GM23338 (cell line): ENCODE measurements at regions not wholly inside any gene's neighbourhood (a gene's known extent, or its start where the extent isn't known, plus 50 kb on each side); places are given as distances from the start of the nearest gene placed in this dataset.

Experiments
- ATAC-seq: fragments of 200-7000 bp; cut with Tn5 transposase; 3 replicates; pipeline ENCODE4 v1.9.1; 2020
- DNase-seq: peaks from one replicate; pipeline ENCODE4 v3.0.0-alpha.2; 2015; ENCODE audit warnings: low spot score
- H2AFZ ChIP-seq: fragments of 200-600 bp; sonication (generic); 2 replicates; pipeline ENCODE4 v1.8.0; 2016; ENCODE audit warnings: antibody characterized with exemption, mild to moderate bottlenecking, moderate library complexity
- H3F3A ChIP-seq: fragments of 200-600 bp; sonication (generic); replicated peaks from 2 replicates; pipeline ENCODE4 v1.8.0; 2017; ENCODE audit warnings: antibody characterized with exemption, mixed run types, low read depth
- H3K27ac ChIP-seq: fragments of 200-600 bp; sonication (generic); 2 replicates; pipeline ENCODE4 v1.6.1; 2016; ENCODE audit warnings: low read depth
- H3K27me3 ChIP-seq: fragments of 200-600 bp; sonication (generic); 2 replicates; pipeline ENCODE4 v1.8.0; 2016; ENCODE audit warnings: mild to moderate bottlenecking, mixed run types, moderate library complexity; ENCODE audit not compliant: insufficient read depth
- H3K36me3 ChIP-seq: fragments of 200-600 bp; sonication (generic); 2 replicates; pipeline ENCODE4 v1.8.0; 2016; ENCODE audit warnings: mild to moderate bottlenecking; ENCODE audit not compliant: insufficient read depth
- H3K4me1 ChIP-seq: fragments of 200-600 bp; sonication (generic); 2 replicates; pipeline ENCODE4 v1.8.0; 2016; ENCODE audit warnings: mild to moderate bottlenecking, moderate library complexity; ENCODE audit not compliant: insufficient read depth
- H3K4me2 ChIP-seq: fragments of 200-600 bp; sonication (generic); 2 replicates; pipeline ENCODE4 v1.7.1; 2017; ENCODE audit warnings: mixed run types
- H3K4me3 ChIP-seq: fragments of 200-600 bp; sonication (generic); 2 replicates; pipeline ENCODE4 v1.6.1; 2016; ENCODE audit warnings: mixed run types
- H3K79me2 ChIP-seq: fragments of 200-600 bp; sonication (generic); replicated peaks from 2 replicates; pipeline ENCODE4 v1.8.0; 2017; ENCODE audit warnings: mild to moderate bottlenecking; ENCODE audit not compliant: insufficient read depth
- H3K9me2 ChIP-seq: fragments of 200-600 bp; sonication (generic); 2 replicates; pipeline ENCODE4 v1.8.0; 2017; ENCODE audit not compliant: insufficient read depth
- H4K20me1 ChIP-seq: fragments of 200-600 bp; sonication (generic); replicated peaks from 2 replicates; pipeline ENCODE4 v1.8.0; 2017; ENCODE audit warnings: mild to moderate bottlenecking; ENCODE audit not compliant: insufficient read depth
- H3K27ac Mint-ChIP-seq: 2 replicates; pipeline ENCODE4 v1.8.0; 2020; ENCODE audit warnings: inconsistent platforms, mild to moderate bottlenecking, moderate library complexity, mixed read lengths
- H3K27me3 Mint-ChIP-seq: 3 replicates; pipeline ENCODE4 v1.8.0; 2022; ENCODE audit warnings: low read depth, mild to moderate bottlenecking, moderate library complexity, mixed read lengths, inconsistent platforms; ENCODE audit not compliant: insufficient read depth, poor library complexity
- H3K36me3 Mint-ChIP-seq: 3 replicates; pipeline ENCODE4 v1.8.0; 2021; ENCODE audit warnings: low read depth, mild to moderate bottlenecking, inconsistent platforms, moderate library complexity, mixed read lengths
- H3K4me1 Mint-ChIP-seq: 3 replicates; pipeline ENCODE4 v1.8.0; 2020; ENCODE audit warnings: mild to moderate bottlenecking, inconsistent platforms, mixed read lengths
- H3K4me3 Mint-ChIP-seq: 3 replicates; pipeline ENCODE4 v1.8.0; 2021; ENCODE audit warnings: moderate library complexity, mild to moderate bottlenecking, inconsistent platforms, mixed read lengths
- H3K9me3 Mint-ChIP-seq: 3 replicates; pipeline ENCODE4 v1.8.0; 2020; ENCODE audit warnings: moderate library complexity, mild to moderate bottlenecking, inconsistent platforms, mixed read lengths
- CREB1 ChIP-seq: fragments of 250-450 bp; sonication (Bioruptor Pico); IDR thresholded peaks from 2 replicates; pipeline ENCODE4 v1.5.0; 2020; ENCODE audit warnings: low read depth, mild to moderate bottlenecking, moderate library complexity
- CTCF ChIP-seq, 2 experiments: fragments of 200-600 bp in 1 of 2; sonication (generic) in 1 of 2; conservative IDR thresholded peaks; 2 replicates each; pipeline versions ENCODE4 v1.5.1 to v1.6.1; 2016 to 2017; ENCODE audit warnings: antibody characterized with exemption in 2 of 2, low read depth in 2 of 2, mild to moderate bottlenecking in 2 of 2, moderate library complexity in 1 of 2
- ETS1 ChIP-seq: IDR thresholded peaks from 2 replicates; pipeline ENCODE4 v1.6.1; 2016; ENCODE audit warnings: antibody characterized with exemption
- EZH2 ChIP-seq: fragments of 200-600 bp; sonication (generic); IDR thresholded peaks from one replicate; pipeline ENCODE4 v1.8.0; 2017; ENCODE audit warnings: antibody characterized with exemption, mild to moderate bottlenecking, low read depth; ENCODE audit not compliant: unreplicated experiment
- EZH2phosphoT487 ChIP-seq: fragments of 200-600 bp; sonication (generic); IDR thresholded peaks from one replicate; pipeline ENCODE4 v1.8.1; 2018; ENCODE audit warnings: antibody characterized with exemption; ENCODE audit not compliant: unreplicated experiment
- JUNB ChIP-seq: IDR thresholded peaks from one replicate; pipeline ENCODE4 v1.6.1; 2016; ENCODE audit warnings: antibody characterized with exemption; ENCODE audit not compliant: unreplicated experiment
- NANOG ChIP-seq: IDR thresholded peaks from 2 replicates; pipeline ENCODE4 v1.6.1; 2016; ENCODE audit warnings: antibody characterized with exemption, borderline replicate concordance
- POLR2AphosphoS5 ChIP-seq: IDR thresholded peaks from 2 replicates; pipeline ENCODE4 v1.6.1; 2016; ENCODE audit warnings: antibody characterized with exemption, low read depth
- REST ChIP-seq: IDR thresholded peaks from one replicate; pipeline ENCODE4 v1.6.1; 2018; ENCODE audit warnings: antibody characterized with exemption; ENCODE audit not compliant: unreplicated experiment
- STAT1 ChIP-seq: IDR thresholded peaks from one replicate; pipeline ENCODE4 v1.6.1; 2016; ENCODE audit warnings: antibody characterized with exemption; ENCODE audit not compliant: unreplicated experiment
- ZNF114 ChIP-seq: fragments of 250-450 bp; sonication (Bioruptor Pico); IDR thresholded peaks from 2 replicates; pipeline ENCODE4 v1.5.0; 2020; ENCODE audit warnings: mild to moderate bottlenecking, moderate library complexity
- ZNF331 ChIP-seq: fragments of 250-450 bp; sonication (Bioruptor Pico); IDR thresholded peaks from 2 replicates; pipeline ENCODE4 v1.5.0; 2020; ENCODE audit warnings: low read depth, mild to moderate bottlenecking, moderate library complexity
- ZNF462 ChIP-seq: fragments of 250-450 bp; sonication (Bioruptor Pico); IDR thresholded peaks from 2 replicates; pipeline ENCODE4 v1.5.0; 2020; ENCODE audit warnings: mild to moderate bottlenecking, moderate library complexity

- no peaks in the 10 kb centered on the region for H3K36me3 ChIP-seq
- no peak overlapping the region for H3K27ac Mint-ChIP-seq
- H2AFZ ChIP-seq = no peak overlapping the region
- no peak overlapping the region for H3K27ac ChIP-seq
- no peaks in the 10 kb centered on the region for H3K27me3 ChIP-seq
- H4K20me1 ChIP-seq = no peaks in the 10 kb centered on the region
- no peaks in the 10 kb centered on the region for H3K79me2 ChIP-seq
- no peak for ATAC-seq
- H3K4me3 ChIP-seq = no peak overlapping the region
- no peak for TF ChIP-seq REST
- TF ChIP-seq CREB1 (CRISPR knock-in tag) = no peak
- TF ChIP-seq NANOG = no peak
- no peak for TF ChIP-seq JUNB
- no peak for TF ChIP-seq ZNF462 (CRISPR knock-in tag)
- no peak for TF ChIP-seq ZNF331 (CRISPR knock-in tag)
- TF ChIP-seq ZNF114 = no peak
- TF ChIP-seq STAT1 = no peak
- TF ChIP-seq EZH2phosphoT487 = no peak
- no peak for TF ChIP-seq CTCF (conservative IDR thresholded peaks at IDR 0.05; ENCODE audit: low read depth in 2 of 2)
- TF ChIP-seq POLR2AphosphoS5 = no peak
- no peak for TF ChIP-seq EZH2
- no peak for TF ChIP-seq ETS1
- H3K36me3 Mint-ChIP-seq = no peaks in the 10 kb centered on the region
- DNase-seq = no peak
- H3K9me2 ChIP-seq = no peaks in the 10 kb centered on the region
- H3K4me1 ChIP-seq = no peaks in the 10 kb centered on the region
- H3K9me3 Mint-ChIP-seq = no peaks in the 10 kb centered on the region
- H3K4me1 Mint-ChIP-seq = no peaks in the 10 kb centered on the region
- H3K4me3 Mint-ChIP-seq = no peak overlapping the region
- no peaks in the 10 kb centered on the region for H3F3A ChIP-seq
- H3K27me3 Mint-ChIP-seq = no peaks in the 10 kb centered on the region
- H3K4me2 ChIP-seq = no peak overlapping the region
Measured at GRCh38 chr6:130557481-130558112, 191.8 kb downstream of the TMEM200A start.
